ENCODE measurements at regions not wholly inside any gene's neighbourhood (a gene's known extent, or its start where the extent isn't known, plus 50 kb on each side); places are given as distances from the start of the nearest gene placed in this dataset.

GRCh38 chr1:191700922-191701321 lies 457.3 kb upstream of the RGS18 start:
- CTCF ChIA-PET: no interaction called here
- H3K27ac ChIP-seq (ENCODE audit: low read length): no peak overlapping the region
- no peaks in the 10 kb centered on the region for H3K27me3 Mint-ChIP-seq
- no peak overlapping the region for H3K27ac Mint-ChIP-seq
- H3K4me3 Mint-ChIP-seq: no peak overlapping the region
- POLR2A ChIA-PET: no interaction called here
- no peaks in the 10 kb centered on the region for H3K4me1 Mint-ChIP-seq
- no peak overlapping the region for H3K4me3 ChIP-seq (ENCODE audit: control insufficient read depth in 1 of 2, extremely low read depth in 1 of 2, low read length in 1 of 2)
- peaks cover 0 to 8% (median 4%) of the 10 kb centered on the region in 3 donors for H3K9me3 Mint-ChIP-seq
- H3K27me3 ChIP-seq (replicated peaks in 1 of 2; ENCODE audit: control insufficient read depth in 2 of 2, extremely low read depth in 1 of 2, insufficient read depth in 2 of 2, low read length in 1 of 2): no peaks in the 10 kb centered on the region
- no peaks in the 10 kb centered on the region for H3K36me3 ChIP-seq (ENCODE audit: control insufficient read depth in 2 of 2, extremely low read depth in 1 of 2, insufficient read depth in 1 of 2, low read length in 1 of 2)
- H3K36me3 Mint-ChIP-seq: no peaks in the 10 kb centered on the region
- 71% methylated on average over 3 of the region's 3 CpGs for WGBS (ENCODE audit: insufficient coverage)
- no peaks in the 10 kb centered on the region for H3K4me1 ChIP-seq (ENCODE audit: control insufficient read depth in 1 of 2, extremely low read depth in 1 of 2, insufficient read depth in 2 of 2, low read length in 2 of 2)
- no peaks in the 10 kb centered on the region for H3K9me3 ChIP-seq
- ATAC-seq (replicated peaks in 1 of 4) (no peak), DNase-seq (no peak)

DNA sequence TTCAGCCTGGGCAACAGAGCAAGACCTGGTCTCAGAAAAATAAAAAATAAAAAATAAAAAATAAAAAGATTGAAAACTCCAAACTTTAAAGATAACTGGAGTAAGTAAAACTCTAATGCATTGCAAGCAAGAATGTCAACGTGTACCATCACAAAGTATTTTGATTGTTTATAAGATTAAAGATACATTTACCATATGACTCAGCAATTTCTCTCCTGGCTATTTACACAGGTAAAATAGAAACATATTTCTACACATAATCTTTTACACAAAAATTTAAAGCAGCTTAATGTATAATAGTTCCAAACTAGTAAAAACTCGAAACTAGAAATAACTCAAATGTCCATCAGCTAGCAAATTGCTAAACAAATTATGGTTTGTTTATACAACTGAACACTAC lies 456.1 kb upstream of the RGS18 start:
- no peaks in the 10 kb centered on the region for H3K36me3 ChIP-seq (ENCODE audit: control insufficient read depth in 2 of 2, extremely low read depth in 1 of 2, insufficient read depth in 1 of 2, low read length in 1 of 2)
- DNase-seq: no peak
- H3K9me3 ChIP-seq: no peaks in the 10 kb centered on the region
- Mint-ChIP-seq H3K4me1 (no peaks in the 10 kb centered on the region), H3K36me3 (no peaks in the 10 kb centered on the region), H3K27ac (no peak overlapping the region), H3K27me3 (no peaks in the 10 kb centered on the region), H3K4me3 (no peak overlapping the region), H3K9me3 (peaks cover 0 to 8% (median 4%) of the 10 kb centered on the region in 3 donors)
- ATAC-seq (replicated peaks in 1 of 4): no peak
- no peaks in the 10 kb centered on the region for H3K27me3 ChIP-seq (replicated peaks in 1 of 2; ENCODE audit: control insufficient read depth in 2 of 2, extremely low read depth in 1 of 2, insufficient read depth in 2 of 2, low read length in 1 of 2)
- H3K4me3 ChIP-seq (ENCODE audit: control insufficient read depth in 1 of 2, extremely low read depth in 1 of 2, low read length in 1 of 2): no peak overlapping the region
- H3K4me1 ChIP-seq (ENCODE audit: control insufficient read depth in 1 of 2, extremely low read depth in 1 of 2, insufficient read depth in 2 of 2, low read length in 2 of 2): no peaks in the 10 kb centered on the region
- POLR2A ChIA-PET: no interaction called here
- WGBS (ENCODE audit: insufficient coverage): no CpG with 5 or more reads among the region's 2 CpGs
- H3K27ac ChIP-seq (ENCODE audit: low read length): no peak overlapping the region
- CTCF ChIA-PET: no interaction called here

DNA sequence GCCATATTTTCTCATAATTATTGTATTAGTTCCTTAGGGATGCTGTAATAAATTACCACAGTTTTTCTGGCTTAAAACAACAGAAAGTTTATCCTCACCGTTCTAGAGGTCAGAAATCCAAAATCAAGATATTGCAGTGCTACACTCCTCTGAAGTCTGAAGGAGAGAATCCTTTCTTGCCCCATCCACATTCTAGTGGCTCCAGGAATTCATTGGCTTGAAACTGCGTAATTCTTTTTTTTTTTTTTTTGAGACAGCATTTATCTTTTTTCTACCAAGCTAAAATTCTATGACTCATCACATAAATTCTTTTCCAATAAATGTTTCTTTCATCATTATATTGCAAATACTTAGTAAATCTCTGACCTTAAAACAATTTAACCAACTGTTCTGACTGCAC lies 451.0 kb upstream of the RGS18 start:
- POLR2A ChIA-PET: no interaction called here
- H3K9me3 ChIP-seq: no peaks in the 10 kb centered on the region
- peaks cover 0 to 8% (median 5%) of the 10 kb centered on the region in 3 donors for H3K9me3 Mint-ChIP-seq
- H3K27me3 Mint-ChIP-seq: no peaks in the 10 kb centered on the region
- no peaks in the 10 kb centered on the region for H3K4me1 Mint-ChIP-seq
- 67% methylated on average over 1 of the region's 2 CpGs for WGBS (ENCODE audit: insufficient coverage)
- H3K4me3 Mint-ChIP-seq: no peak overlapping the region
- CTCF ChIA-PET: interaction anchor here in 1 of 2 donors (0.7 kb wide), 1 partner anchor 619 kb away, joined by 5 read pairs; no protein-coding TSS in a partner anchor
- no peak overlapping the region for H3K27ac Mint-ChIP-seq
- DNase-seq (no peak), ATAC-seq (replicated peaks in 1 of 4) (no peak)
- H3K36me3 Mint-ChIP-seq: no peaks in the 10 kb centered on the region
- no peaks in the 10 kb centered on the region for H3K36me3 ChIP-seq (ENCODE audit: control insufficient read depth in 2 of 2, extremely low read depth in 1 of 2, insufficient read depth in 1 of 2, low read length in 1 of 2)
- H3K27ac ChIP-seq (ENCODE audit: low read length): no peak overlapping the region
- no peaks in the 10 kb centered on the region for H3K27me3 ChIP-seq (replicated peaks in 1 of 2; ENCODE audit: control insufficient read depth in 2 of 2, extremely low read depth in 1 of 2, insufficient read depth in 2 of 2, low read length in 1 of 2)
- no peak overlapping the region for H3K4me3 ChIP-seq (ENCODE audit: control insufficient read depth in 1 of 2, extremely low read depth in 1 of 2, low read length in 1 of 2)
- no peaks in the 10 kb centered on the region for H3K4me1 ChIP-seq (ENCODE audit: control insufficient read depth in 1 of 2, extremely low read depth in 1 of 2, insufficient read depth in 2 of 2, low read length in 2 of 2)

GRCh38 chr1:191709215-191709614 lies 449.0 kb upstream of the RGS18 start:
- WGBS (ENCODE audit: insufficient coverage): no CpG with 5 or more reads among the region's 2 CpGs
- Mint-ChIP-seq H3K4me1 (no peaks in the 10 kb centered on the region), H3K27ac (no peak overlapping the region), H3K36me3 (no peaks in the 10 kb centered on the region), H3K9me3 (peaks cover 0 to 9% (median 8%) of the 10 kb centered on the region in 3 donors), H3K27me3 (no peaks in the 10 kb centered on the region), H3K4me3 (no peak overlapping the region)
- no peaks in the 10 kb centered on the region for H3K9me3 ChIP-seq
- no peak overlapping the region for H3K4me3 ChIP-seq (ENCODE audit: control insufficient read depth in 1 of 2, extremely low read depth in 1 of 2, low read length in 1 of 2)
- ChIA-PET CTCF (no interaction called here), POLR2A (no interaction called here)
- ATAC-seq (replicated peaks in 1 of 4): no peak
- H3K27me3 ChIP-seq (replicated peaks in 1 of 2; ENCODE audit: control insufficient read depth in 2 of 2, extremely low read depth in 1 of 2, insufficient read depth in 2 of 2, low read length in 1 of 2): no peaks in the 10 kb centered on the region
- H3K27ac ChIP-seq (ENCODE audit: low read length): no peak overlapping the region
- no peak for DNase-seq
- no peaks in the 10 kb centered on the region for H3K4me1 ChIP-seq (ENCODE audit: control insufficient read depth in 1 of 2, extremely low read depth in 1 of 2, insufficient read depth in 2 of 2, low read length in 2 of 2)
- no peaks in the 10 kb centered on the region for H3K36me3 ChIP-seq (ENCODE audit: control insufficient read depth in 2 of 2, extremely low read depth in 1 of 2, insufficient read depth in 1 of 2, low read length in 1 of 2)

- ChIA-PET POLR2A (no interaction called here), CTCF (no interaction called here)
- ATAC-seq (replicated peaks in 1 of 4) (no peak), DNase-seq (no peak)
- H3K36me3 ChIP-seq (ENCODE audit: control insufficient read depth in 2 of 2, extremely low read depth in 1 of 2, insufficient read depth in 1 of 2, low read length in 1 of 2): no peaks in the 10 kb centered on the region
- no peak overlapping the region for H3K4me3 Mint-ChIP-seq
- H3K4me1 Mint-ChIP-seq: no peaks in the 10 kb centered on the region
- no peaks in the 10 kb centered on the region for H3K27me3 ChIP-seq (replicated peaks in 1 of 2; ENCODE audit: control insufficient read depth in 2 of 2, extremely low read depth in 1 of 2, insufficient read depth in 2 of 2, low read length in 1 of 2)
- no peak overlapping the region for H3K27ac ChIP-seq (ENCODE audit: low read length)
- WGBS (ENCODE audit: insufficient coverage): 78% methylated on average over 2 of the region's 6 CpGs
- peaks cover 6 to 13% (median 12%) of the 10 kb centered on the region in 3 donors for H3K9me3 Mint-ChIP-seq
- H3K36me3 Mint-ChIP-seq: no peaks in the 10 kb centered on the region
- H3K27ac Mint-ChIP-seq: no peak overlapping the region
- no peak overlapping the region for H3K4me3 ChIP-seq (ENCODE audit: control insufficient read depth in 1 of 2, extremely low read depth in 1 of 2, low read length in 1 of 2)
- H3K9me3 ChIP-seq: no peaks in the 10 kb centered on the region
- no peaks in the 10 kb centered on the region for H3K27me3 Mint-ChIP-seq
- no peaks in the 10 kb centered on the region for H3K4me1 ChIP-seq (ENCODE audit: control insufficient read depth in 1 of 2, extremely low read depth in 1 of 2, insufficient read depth in 2 of 2, low read length in 2 of 2)
Measured at GRCh38 chr1:191711961-191712360, 446.3 kb upstream of the RGS18 start.

DNA sequence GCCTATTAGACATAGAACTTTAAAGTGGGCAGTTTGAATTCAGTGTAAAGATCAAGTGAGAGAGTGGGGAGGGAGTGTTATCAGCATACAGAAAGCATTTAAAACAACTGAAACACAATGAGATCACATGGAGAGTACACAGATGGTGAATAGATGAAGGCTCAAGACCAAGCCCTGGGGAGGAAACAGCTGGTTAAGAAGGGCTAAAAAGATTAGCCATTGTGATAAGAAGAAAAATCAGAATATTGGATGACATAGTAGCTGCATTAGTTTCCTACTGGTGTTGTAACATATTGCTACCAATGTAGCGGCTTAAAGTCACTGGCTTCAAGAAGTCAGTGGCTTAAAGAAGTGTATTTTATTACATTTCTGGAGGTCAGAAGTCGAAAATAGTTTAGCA lies 443.4 kb upstream of the RGS18 start:
- ChIA-PET CTCF (no interaction called here), POLR2A (no interaction called here)
- Mint-ChIP-seq H3K4me1 (no peaks in the 10 kb centered on the region), H3K27me3 (no peaks in the 10 kb centered on the region), H3K9me3 (peaks cover 4 to 9% (median 6%) of the 10 kb centered on the region in 3 donors), H3K36me3 (no peaks in the 10 kb centered on the region), H3K4me3 (no peak overlapping the region), H3K27ac (no peak overlapping the region)
- Histone ChIP-seq H3K27ac (ENCODE audit: low read length) (no peak overlapping the region), H3K4me1 (ENCODE audit: control insufficient read depth in 1 of 2, extremely low read depth in 1 of 2, insufficient read depth in 2 of 2, low read length in 2 of 2) (no peaks in the 10 kb centered on the region), H3K27me3 (replicated peaks in 1 of 2; ENCODE audit: control insufficient read depth in 2 of 2, extremely low read depth in 1 of 2, insufficient read depth in 2 of 2, low read length in 1 of 2) (no peaks in the 10 kb centered on the region), H3K4me3 (ENCODE audit: control insufficient read depth in 1 of 2, extremely low read depth in 1 of 2, low read length in 1 of 2) (no peak overlapping the region), H3K9me3 (no peaks in the 10 kb centered on the region), H3K36me3 (ENCODE audit: control insufficient read depth in 2 of 2, extremely low read depth in 1 of 2, insufficient read depth in 1 of 2, low read length in 1 of 2) (no peaks in the 10 kb centered on the region)
- no peak for DNase-seq
- no peak for ATAC-seq (replicated peaks in 1 of 4)
- WGBS (ENCODE audit: insufficient coverage): 88% methylated on average over 1 of the region's 2 CpGs

- no peak for DNase-seq
- Histone ChIP-seq H3K9me3 (no peaks in the 10 kb centered on the region), H3K36me3 (ENCODE audit: control insufficient read depth in 2 of 2, extremely low read depth in 1 of 2, insufficient read depth in 1 of 2, low read length in 1 of 2) (no peaks in the 10 kb centered on the region), H3K4me1 (ENCODE audit: control insufficient read depth in 1 of 2, extremely low read depth in 1 of 2, insufficient read depth in 2 of 2, low read length in 2 of 2) (no peaks in the 10 kb centered on the region), H3K27me3 (replicated peaks in 1 of 2; ENCODE audit: control insufficient read depth in 2 of 2, extremely low read depth in 1 of 2, insufficient read depth in 2 of 2, low read length in 1 of 2) (no peaks in the 10 kb centered on the region), H3K4me3 (ENCODE audit: control insufficient read depth in 1 of 2, extremely low read depth in 1 of 2, low read length in 1 of 2) (no peak overlapping the region), H3K27ac (ENCODE audit: low read length) (no peak overlapping the region)
- Mint-ChIP-seq H3K36me3 (no peaks in the 10 kb centered on the region), H3K4me3 (no peak overlapping the region), H3K27ac (no peak overlapping the region), H3K4me1 (no peaks in the 10 kb centered on the region), H3K27me3 (no peaks in the 10 kb centered on the region), H3K9me3 (peaks cover 9 to 24% (median 13%) of the 10 kb centered on the region in 3 donors)
- CTCF ChIA-PET: no interaction called here
- ATAC-seq (replicated peaks in 1 of 4): no peak
- no CpG with 5 or more reads among the region's 3 CpGs for WGBS (ENCODE audit: insufficient coverage)
- POLR2A ChIA-PET: no interaction called here
Measured at GRCh38 chr1:191729742-191730141, 428.5 kb upstream of the RGS18 start.

Measured in T-cell (primary cell).